H1 (cell line): ENCODE measurements at regions not wholly inside any gene's neighbourhood (a gene's known extent, or its start where the extent isn't known, plus 50 kb on each side); places are given as distances from the start of the nearest gene placed in this dataset.

Source experiments
- CTCF ChIA-PET: fragments of 300-600 bp; sonication (Branson Sonifier 250); formaldehyde crosslinking; loops from one replicate; lab custom pipeline; 2021; ENCODE audit not compliant: partially characterized antibody; lab: Charles Lee
- POLR2A ChIA-PET: fragments of 300-600 bp; sonication (Branson Sonifier 250); formaldehyde crosslinking; loops from one replicate; lab custom pipeline; 2021; ENCODE audit warnings: inconsistent platforms; ENCODE audit not compliant: partially characterized antibody; lab: Charles Lee
- DNase-seq, 2 experiments: peaks; one replicate each; pipeline versions ENCODE4 v3.0.0 to v3.0.0-alpha.2; 2010 to 2022; ENCODE audit warnings: low spot score in 2 of 2, low read depth in 1 of 2, mixed read lengths in 1 of 2
- FAIRE-seq: peaks from 2 replicates; lab custom pipeline; 2011; peaks lifted over from hg19 to GRCh38; lab: Jason Lieb, UNC
- H2AFZ ChIP-seq: 2 replicates; pipeline ENCODE4 v1.8.1; 2012; ENCODE audit warnings: low read length, inconsistent platforms
- H2AK5ac ChIP-seq: 2 replicates; pipeline ENCODE4 v1.6.1; 2013; ENCODE audit warnings: low read depth, low read length
- H2BK120ac ChIP-seq: replicated peaks from 2 replicates; pipeline ENCODE3; 2013; ENCODE audit warnings: low read depth, low read length, inconsistent platforms
- H2BK12ac ChIP-seq: 2 replicates; pipeline ENCODE4 v1.6.1; 2013; ENCODE audit warnings: low read depth, low read length
- H2BK15ac ChIP-seq: 2 replicates; pipeline ENCODE4 v1.6.1; 2013; ENCODE audit warnings: low read length
- H2BK20ac ChIP-seq: 2 replicates; pipeline ENCODE4 v1.6.1; 2013; ENCODE audit warnings: low read length
- H2BK5ac ChIP-seq: 2 replicates; pipeline ENCODE4 v1.6.1; 2013; ENCODE audit warnings: low read depth, low read length
- H3K14ac ChIP-seq: 2 replicates; pipeline ENCODE4 v1.6.1; 2013; ENCODE audit warnings: inconsistent platforms; ENCODE audit not compliant: insufficient read length
- H3K18ac ChIP-seq: 2 replicates; pipeline ENCODE4 v1.6.1; 2013; ENCODE audit warnings: low read length; ENCODE audit errors: extremely low read depth
- H3K23ac ChIP-seq: 2 replicates; pipeline ENCODE4 v1.6.1; 2013; ENCODE audit warnings: inconsistent platforms; ENCODE audit not compliant: insufficient read length
- H3K23me2 ChIP-seq: 2 replicates; pipeline ENCODE4 v1.6.1; 2013; ENCODE audit warnings: low read depth, low read length
- H3K27ac ChIP-seq: 2 replicates; pipeline ENCODE4 v1.6.1; 2011; ENCODE audit warnings: low read depth, low read length, inconsistent platforms
- H3K27me3 ChIP-seq, 4 experiments: replicated peaks in 1 of 4; 1 replicate in 1 of 4; 2 replicates in 3 of 4; pipeline versions ENCODE4 v1.6.1 to v1.8.1; 2011 to 2013; ENCODE audit warnings: low read length in 3 of 4, mild to moderate bottlenecking in 3 of 4, inconsistent platforms in 2 of 4, mixed read lengths in 2 of 4, moderate library complexity in 1 of 4; ENCODE audit not compliant: control insufficient read depth in 3 of 4, insufficient read depth in 3 of 4; ENCODE audit errors: extremely low read depth in 1 of 4
- H3K36me3 ChIP-seq, 4 experiments: 2 replicates each; pipeline versions ENCODE4 v1.6.1 to v1.8.1; 2011 to 2013; ENCODE audit warnings: mild to moderate bottlenecking in 4 of 4, low read length in 3 of 4, moderate library complexity in 2 of 4, control low read depth in 1 of 4, inconsistent platforms in 1 of 4; ENCODE audit not compliant: insufficient read depth in 4 of 4, control insufficient read depth in 2 of 4
- H3K4ac ChIP-seq: replicated peaks from 2 replicates; pipeline ENCODE3; 2013; ENCODE audit warnings: low read length, low read depth, mixed read lengths, inconsistent platforms; ENCODE audit not compliant: insufficient read length
- H3K4me1 ChIP-seq, 4 experiments: replicated peaks in 1 of 4; 1 replicate in 1 of 4; 2 replicates in 3 of 4; pipeline versions ENCODE4 v1.6.1 to v1.8.1; 2011 to 2013; ENCODE audit warnings: low read length in 3 of 4, inconsistent platforms in 2 of 4, mixed read lengths in 1 of 4; ENCODE audit not compliant: insufficient read depth in 4 of 4, control insufficient read depth in 3 of 4
- H3K4me2 ChIP-seq, 2 experiments: 2 replicates each; pipeline versions ENCODE4 v1.6.1 to v1.8.1; 2011 to 2013; ENCODE audit warnings: low read depth in 2 of 2, low read length in 2 of 2, control low read depth in 1 of 2, inconsistent platforms in 1 of 2, mild to moderate bottlenecking in 1 of 2; ENCODE audit not compliant: insufficient read depth in 1 of 2
- H3K4me3 ChIP-seq, 4 experiments: fragments of 200-600, 300-600 bp in 1 of 4; sonication (generic), shearing (Covaris generic), sonication (Bioruptor Twin) in 1 of 4; 2 replicates each; pipeline versions ENCODE4 v1.5.1 to v1.8.1; 2011 to 2016; ENCODE audit warnings: low read length in 4 of 4, low read depth in 3 of 4, control low read depth in 2 of 4, inconsistent platforms in 2 of 4, mild to moderate bottlenecking in 2 of 4, mixed read lengths in 1 of 4, moderate library complexity in 1 of 4; ENCODE audit not compliant: insufficient read depth in 2 of 4; ENCODE audit errors: extremely low read depth in 1 of 4
- H3K56ac ChIP-seq: replicated peaks from 2 replicates; pipeline ENCODE3; 2013; ENCODE audit warnings: low read depth, mild to moderate bottlenecking, mixed read lengths, low read length, inconsistent platforms; ENCODE audit not compliant: insufficient read length
- H3K79me1 ChIP-seq: 2 replicates; pipeline ENCODE4 v1.6.1; 2013; ENCODE audit warnings: low read depth, low read length, control low read depth
- H3K79me2 ChIP-seq, 2 experiments: 2 replicates each; pipeline versions ENCODE4 v1.6.1 to v1.8.1; 2012 to 2013; ENCODE audit warnings: low read length in 2 of 2, mild to moderate bottlenecking in 2 of 2, inconsistent platforms in 1 of 2; ENCODE audit not compliant: insufficient read depth in 2 of 2, control insufficient read depth in 1 of 2
- H3K9ac ChIP-seq, 4 experiments: replicated peaks in 1 of 4; 1 replicate in 1 of 4; 2 replicates in 3 of 4; pipeline versions ENCODE4 v1.6.1 to v1.8.1; 2011 to 2013; ENCODE audit warnings: low read depth in 3 of 4, low read length in 3 of 4, control low read depth in 2 of 4, mild to moderate bottlenecking in 2 of 4, moderate library complexity in 2 of 4, inconsistent platforms in 1 of 4; ENCODE audit errors: extremely low read depth in 1 of 4
- H3K9me3 ChIP-seq, 2 experiments: 2 replicates each; pipeline versions ENCODE4 v1.6.1 to v1.8.1; 2012 to 2013; ENCODE audit warnings: mild to moderate bottlenecking in 2 of 2, moderate library complexity in 2 of 2, control low read depth in 1 of 2, inconsistent platforms in 1 of 2, low read depth in 1 of 2, low read length in 1 of 2, mixed read lengths in 1 of 2; ENCODE audit not compliant: insufficient read depth in 2 of 2
- H4K20me1 ChIP-seq, 2 experiments: replicated peaks in 1 of 2; 2 replicates each; pipeline versions ENCODE3 to v1.8.1; 2011 to 2013; ENCODE audit warnings: inconsistent platforms in 2 of 2, low read length in 2 of 2, mild to moderate bottlenecking in 1 of 2; ENCODE audit not compliant: insufficient read depth in 2 of 2, control insufficient read depth in 1 of 2
- H4K5ac ChIP-seq: 2 replicates; pipeline ENCODE4 v1.6.1; 2013; ENCODE audit warnings: low read length, low read depth, mixed read lengths, inconsistent platforms; ENCODE audit not compliant: insufficient read length
- H4K8ac ChIP-seq: 2 replicates; pipeline ENCODE4 v1.8.0; 2013; ENCODE audit warnings: mild to moderate bottlenecking, moderate library complexity, low read length, inconsistent platforms; ENCODE audit not compliant: insufficient read depth; ENCODE audit errors: extremely low read depth
- H4K91ac ChIP-seq: replicated peaks from 2 replicates; pipeline ENCODE3; 2013; ENCODE audit warnings: low read length, mixed read lengths, inconsistent platforms; ENCODE audit not compliant: insufficient read length
- BACH1 ChIP-seq: IDR thresholded peaks from 2 replicates; pipeline ENCODE4 v1.6.1; 2012; ENCODE audit warnings: low read length, improper control_type of control experiment
- CHD1 ChIP-seq: IDR thresholded peaks from 2 replicates; pipeline ENCODE4 v1.6.1; 2012; ENCODE audit warnings: low read depth, low read length, improper control_type of control experiment
- EGR1 ChIP-seq: IDR thresholded peaks from 2 replicates; pipeline ENCODE4 v1.6.1; 2011; ENCODE audit warnings: low read depth, low read length, borderline replicate concordance
- EZH2 ChIP-seq: fragments of 200-600 bp; sonication (generic); IDR thresholded peaks from 2 replicates; pipeline ENCODE4 v1.7.1; 2012; ENCODE audit warnings: low read depth, mild to moderate bottlenecking, moderate library complexity, low read length, inconsistent platforms; ENCODE audit not compliant: severe bottlenecking
- GTF2F1 ChIP-seq: IDR thresholded peaks from 2 replicates; pipeline ENCODE4 v1.6.1; 2012; ENCODE audit warnings: low read depth, low read length, improper control_type of control experiment, borderline replicate concordance
- KDM1A ChIP-seq: fragments of 200-600, 300-600 bp; sonication (generic); IDR thresholded peaks from 2 replicates; pipeline ENCODE4 v1.7.1; 2016; ENCODE audit warnings: mild to moderate bottlenecking, low read length, borderline replicate concordance
- POLR2AphosphoS5 ChIP-seq: IDR thresholded peaks from 2 replicates; pipeline ENCODE4 v1.6.1; 2011; ENCODE audit warnings: low read depth, low read length
- RNF2 ChIP-seq: fragments of 200-900, 300-1000 bp; sonication (generic); IDR thresholded peaks from 2 replicates; pipeline ENCODE4 v1.7.1; 2016; ENCODE audit warnings: borderline replicate concordance, low read depth, mild to moderate bottlenecking, antibody characterized with exemption, low read length; ENCODE audit not compliant: poor library complexity, severe bottlenecking; ENCODE audit errors: missing control alignments
- RXRA ChIP-seq: IDR thresholded peaks from 2 replicates; pipeline ENCODE4 v1.6.1; 2011; ENCODE audit warnings: low read depth, mild to moderate bottlenecking, low read length, moderate library complexity; ENCODE audit not compliant: insufficient read depth
- SAP30 ChIP-seq: fragments of 300-600 bp; sonication (generic); IDR thresholded peaks from 2 replicates; pipeline ENCODE4 v1.7.1; 2012; ENCODE audit warnings: low read length, moderate library complexity, mild to moderate bottlenecking, inconsistent platforms; ENCODE audit not compliant: insufficient read depth, insufficient replicate concordance
- SIN3A ChIP-seq, 2 experiments: IDR thresholded peaks in 1 of 2; conservative IDR thresholded peaks in 1 of 2; 2 replicates each; pipeline ENCODE4 v1.6.1; 2011 to 2012; ENCODE audit warnings: low read length in 2 of 2, improper control_type of control experiment in 1 of 2, low read depth in 1 of 2, mild to moderate bottlenecking in 1 of 2
- SUZ12 ChIP-seq: fragments of 200-600 bp; sonication (generic); IDR thresholded peaks from 2 replicates; pipeline ENCODE4 v1.6.1; 2012; ENCODE audit warnings: mild to moderate bottlenecking, inconsistent platforms, low read length, moderate library complexity, mixed read lengths
- TAF7 ChIP-seq: optimal IDR thresholded peaks from 2 replicates; pipeline ENCODE3; 2011; ENCODE audit warnings: low read depth, mild to moderate bottlenecking, inconsistent platforms, low read length, moderate library complexity, borderline replicate concordance
- TCF12 ChIP-seq: IDR thresholded peaks from 2 replicates; pipeline ENCODE4 v1.6.1; 2011; ENCODE audit warnings: low read depth, mild to moderate bottlenecking, low read length
- WGBS, 2 experiments: shearing (Covaris generic) in 1 of 2; methylation state at CpG; one replicate each; pipeline versions ENCODE4 v1.1.6 to v1.1.7; 2013 to 2015; ENCODE audit warnings: low lambda C conversion rate in 2 of 2, mixed read lengths in 2 of 2, inconsistent platforms in 1 of 2, low coverage in 1 of 2, missing lambda C conversion rate in 1 of 2; ENCODE audit not compliant: insufficient replicate concordance in 2 of 2, insufficient coverage in 1 of 2, insufficient read length in 1 of 2; ENCODE audit errors: extremely low coverage in 1 of 2, missing lambda C conversion rate in 1 of 2; 5-methylcytosine and 5-hydroxymethylcytosine counted together

- no peak overlapping the region for H2BK15ac ChIP-seq
- no peak overlapping the region for H3K56ac ChIP-seq
- no peak overlapping the region for H3K4me3 ChIP-seq
- no peaks in the 10 kb centered on the region for H3K27me3 ChIP-seq
- 77% methylated on average over 2 of the region's 2 CpGs; no CpG with 5 or more reads in 1 of the 2 experiments for WGBS, 2 experiments
- H4K20me1 ChIP-seq = no peaks in the 10 kb centered on the region
- no peak overlapping the region for H2AFZ ChIP-seq
- H3K36me3 ChIP-seq = no peaks in the 10 kb centered on the region
- no peak overlapping the region for H3K27ac ChIP-seq
- H4K8ac ChIP-seq = no peak overlapping the region
- H3K4me1 ChIP-seq = no peaks in the 10 kb centered on the region
- POLR2A ChIA-PET = no interaction called here
- no peak overlapping the region for H2BK5ac ChIP-seq
- DNase-seq (no peak), FAIRE-seq (no peak)
- H3K4ac ChIP-seq = no peak overlapping the region
- H4K91ac ChIP-seq = no peak overlapping the region
- H2BK120ac ChIP-seq = no peak overlapping the region
- H3K79me2 ChIP-seq = no peaks in the 10 kb centered on the region
- H3K23ac ChIP-seq = no peak overlapping the region
- H2BK20ac ChIP-seq = no peak overlapping the region
- no peaks in the 10 kb centered on the region for H3K79me1 ChIP-seq
- no peaks in the 10 kb centered on the region for H3K23me2 ChIP-seq
- no peak overlapping the region for H3K4me2 ChIP-seq
- no peak overlapping the region for H2AK5ac ChIP-seq
- no peak overlapping the region for H3K14ac ChIP-seq
- CTCF ChIA-PET = interaction anchor here (0.6 kb wide), 1 partner anchor 692 kb away, joined by 3 read pairs; no protein-coding TSS in a partner anchor
- no peak overlapping the region for H3K9ac ChIP-seq
- no peak overlapping the region for H3K18ac ChIP-seq
- no peak overlapping the region for H4K5ac ChIP-seq
- H2BK12ac ChIP-seq = no peak overlapping the region
- H3K9me3 ChIP-seq = no peaks in the 10 kb centered on the region
- TF ChIP-seq TCF12 = no peak
- TF ChIP-seq SUZ12 = no peak
- TF ChIP-seq SIN3A (conservative IDR thresholded peaks at IDR 0.05 in 1 of 2, IDR thresholded peaks at IDR 0.05 in 1 of 2; ENCODE audit: low read depth in 1 of 2, low read length in 2 of 2) = no peak
- TF ChIP-seq CHD1 = no peak
- no peak for TF ChIP-seq GTF2F1
- no peak for TF ChIP-seq RNF2
- no peak for TF ChIP-seq RXRA
- TF ChIP-seq KDM1A = no peak
- no peak for TF ChIP-seq EZH2
- no peak for TF ChIP-seq TAF7
- TF ChIP-seq EGR1 = no peak
- no peak for TF ChIP-seq BACH1
- no peak for TF ChIP-seq POLR2AphosphoS5
- TF ChIP-seq SAP30 = no peak
Measured at GRCh38 chr5:26578002-26578401, 460.4 kb downstream of the CDH9 start.
